ENCODE measurements at regions not wholly inside any gene's neighbourhood (a gene's known extent, or its start where the extent isn't known, plus 50 kb on each side); places are given as distances from the start of the nearest gene placed in this dataset.

DNA sequence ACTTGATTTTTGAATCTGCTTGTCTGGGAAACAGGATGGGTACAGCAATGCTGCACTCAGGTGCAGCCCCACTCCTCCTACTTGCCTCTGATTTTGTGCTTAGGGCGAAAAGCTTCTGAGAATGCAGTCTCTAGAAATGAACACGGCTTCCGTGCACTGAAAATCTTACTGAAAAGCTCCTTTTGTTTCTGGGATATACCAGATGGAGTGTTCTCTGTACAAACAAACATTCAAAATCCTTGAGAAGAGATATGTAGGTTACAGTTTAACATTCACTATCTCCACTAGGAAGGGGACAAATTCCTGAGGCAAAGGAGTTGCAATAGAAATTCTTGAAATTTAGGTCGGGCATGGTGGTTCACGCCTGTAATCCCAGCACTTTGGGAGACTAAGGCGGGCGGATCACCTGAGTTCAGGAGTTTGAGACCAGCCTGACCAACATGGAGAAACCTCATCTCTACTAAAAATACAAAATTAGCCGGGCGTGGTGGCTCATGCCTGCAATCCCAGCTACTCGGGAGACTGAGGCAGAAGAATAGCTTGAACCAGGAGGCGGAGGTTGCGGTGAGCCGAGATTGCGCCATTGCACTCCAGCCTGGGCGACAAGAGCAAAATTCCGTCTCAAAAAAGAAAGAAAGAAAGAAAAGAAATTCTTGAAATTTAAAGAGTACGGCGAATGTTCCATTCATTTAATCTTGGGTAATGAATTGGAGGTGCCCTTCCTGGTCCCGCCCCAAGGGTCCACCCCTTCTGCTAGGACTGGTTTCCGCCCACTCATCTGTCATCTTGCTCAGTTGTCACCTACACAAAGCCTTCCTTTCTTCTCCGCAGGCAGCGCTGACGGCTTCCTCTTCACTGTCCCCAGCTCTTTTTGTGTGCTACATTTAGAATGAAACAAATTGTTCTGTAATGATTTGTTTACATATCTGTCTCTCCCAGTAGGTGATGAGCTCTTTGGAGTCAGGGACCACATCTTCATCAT is 92.4 kb downstream of the SOCS6 start:
- no peaks in the 10 kb centered on the region for H3K9me3 ChIP-seq (ENCODE audit: low read depth)
- H3K4me3 ChIP-seq: no peak overlapping the region
- TF ChIP-seq, protein P1, sequence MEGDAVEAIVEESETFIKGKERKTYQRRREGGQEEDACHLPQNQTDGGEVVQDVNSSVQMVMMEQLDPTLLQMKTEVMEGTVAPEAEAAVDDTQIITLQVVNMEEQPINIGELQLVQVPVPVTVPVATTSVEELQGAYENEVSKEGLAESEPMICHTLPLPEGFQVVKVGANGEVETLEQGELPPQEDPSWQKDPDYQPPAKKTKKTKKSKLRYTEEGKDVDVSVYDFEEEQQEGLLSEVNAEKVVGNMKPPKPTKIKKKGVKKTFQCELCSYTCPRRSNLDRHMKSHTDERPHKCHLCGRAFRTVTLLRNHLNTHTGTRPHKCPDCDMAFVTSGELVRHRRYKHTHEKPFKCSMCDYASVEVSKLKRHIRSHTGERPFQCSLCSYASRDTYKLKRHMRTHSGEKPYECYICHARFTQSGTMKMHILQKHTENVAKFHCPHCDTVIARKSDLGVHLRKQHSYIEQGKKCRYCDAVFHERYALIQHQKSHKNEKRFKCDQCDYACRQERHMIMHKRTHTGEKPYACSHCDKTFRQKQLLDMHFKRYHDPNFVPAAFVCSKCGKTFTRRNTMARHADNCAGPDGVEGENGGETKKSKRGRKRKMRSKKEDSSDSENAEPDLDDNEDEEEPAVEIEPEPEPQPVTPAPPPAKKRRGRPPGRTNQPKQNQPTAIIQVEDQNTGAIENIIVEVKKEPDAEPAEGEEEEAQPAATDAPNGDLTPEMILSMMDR (IDR thresholded peaks at IDR 0.05; ENCODE audit: low read depth, low read length): no peak
- peak in 1 of 2 donors; percentile 57 for DNase-seq (ENCODE audit: low read depth in 1 of 2, low spot score in 1 of 2)
- no peaks in the 10 kb centered on the region for H3K36me3 ChIP-seq
- H3K27ac ChIP-seq: peak overlapping the region; percentile 41
- H3K4me1 ChIP-seq (ENCODE audit: low read depth): peaks cover 21% of the 10 kb centered on the region
- H3K27me3 ChIP-seq: no peaks in the 10 kb centered on the region

All from cardiac muscle cell (in vitro differentiated cells and primary cell).